ENCODE measurements at regions not wholly inside any gene's neighbourhood (a gene's known extent, or its start where the extent isn't known, plus 50 kb on each side); places are given as distances from the start of the nearest gene placed in this dataset.

- POLR2A ChIA-PET, result interaction anchor here (0.8 kb wide), 1 partner anchor 11 kb away, joined by 3 read pairs; no protein-coding TSS in a partner anchor
- CTCF ChIA-PET, result interaction anchor here (1.1 kb wide), 1 partner anchor 12 kb away, joined by 3 read pairs; no protein-coding TSS in a partner anchor
Observed at GRCh38 chr1:234735476-234735875, 125.5 kb upstream of the IRF2BP2 start.

GRCh38 chr1:234734869-234735268 lies 124.9 kb upstream of the IRF2BP2 start:
- ChIA-PET CTCF (interaction anchor here (1.1 kb wide), 1 partner anchor 11 kb away, joined by 3 read pairs; no protein-coding TSS in a partner anchor), POLR2A (interaction anchor here (0.8 kb wide), 1 partner anchor 11 kb away, joined by 3 read pairs; no protein-coding TSS in a partner anchor)

GRCh38 chr1:234734412-234734835 lies 124.4 kb upstream of the IRF2BP2 start:
- POLR2A ChIA-PET, result no interaction called here
- CTCF ChIA-PET, result no interaction called here

DNA sequence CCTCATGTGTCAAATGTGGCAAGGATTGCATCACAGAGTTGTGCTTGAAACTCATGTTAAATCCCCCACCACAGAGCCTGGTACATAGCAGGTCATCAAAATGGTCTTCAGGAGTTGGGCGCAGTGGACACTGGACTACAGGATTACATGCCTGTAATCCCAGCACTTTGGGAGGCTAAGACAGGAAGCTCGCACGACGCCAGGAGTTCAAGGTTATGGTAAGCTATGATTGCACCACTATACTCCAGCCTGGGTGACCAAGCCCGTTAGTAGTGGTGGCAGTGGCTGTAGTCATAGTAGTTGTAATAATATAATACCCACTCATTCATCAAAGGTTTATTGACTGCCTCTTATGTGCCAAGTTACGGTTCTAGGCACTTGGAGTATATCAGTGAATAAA lies 123.4 kb upstream of the IRF2BP2 start:
- POLR2A ChIA-PET, result no interaction called here
- CTCF ChIA-PET, result no interaction called here

- ChIA-PET POLR2A (no interaction called here), CTCF (no interaction called here)
Observed at GRCh38 chr1:234732671-234733390, 122.9 kb upstream of the IRF2BP2 start.

DNA sequence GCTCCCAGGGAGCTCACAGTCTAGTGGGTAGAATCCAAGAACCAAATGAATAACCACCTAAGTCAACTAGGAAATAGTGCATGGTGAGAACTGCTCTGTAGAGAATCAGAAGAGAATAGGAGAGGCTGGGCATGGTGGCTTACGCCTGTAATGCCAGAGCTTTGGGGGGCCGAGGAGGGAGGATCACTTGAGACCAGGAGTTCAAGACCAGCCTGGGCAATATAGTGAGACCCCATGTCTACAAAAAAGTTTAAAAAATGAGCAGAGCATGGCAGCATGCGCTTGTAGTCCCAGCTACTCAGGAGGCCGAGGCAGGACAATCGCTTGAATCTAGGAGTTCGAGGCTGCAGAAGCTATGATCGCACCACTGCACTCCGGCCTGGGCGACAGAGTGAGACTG lies 122.3 kb upstream of the IRF2BP2 start:
- POLR2A ChIA-PET, result interaction anchor here (0.9 kb wide), 1 partner anchor 279 kb away, joined by 3 read pairs; no protein-coding TSS in a partner anchor
- CTCF ChIA-PET, result no interaction called here

DNA sequence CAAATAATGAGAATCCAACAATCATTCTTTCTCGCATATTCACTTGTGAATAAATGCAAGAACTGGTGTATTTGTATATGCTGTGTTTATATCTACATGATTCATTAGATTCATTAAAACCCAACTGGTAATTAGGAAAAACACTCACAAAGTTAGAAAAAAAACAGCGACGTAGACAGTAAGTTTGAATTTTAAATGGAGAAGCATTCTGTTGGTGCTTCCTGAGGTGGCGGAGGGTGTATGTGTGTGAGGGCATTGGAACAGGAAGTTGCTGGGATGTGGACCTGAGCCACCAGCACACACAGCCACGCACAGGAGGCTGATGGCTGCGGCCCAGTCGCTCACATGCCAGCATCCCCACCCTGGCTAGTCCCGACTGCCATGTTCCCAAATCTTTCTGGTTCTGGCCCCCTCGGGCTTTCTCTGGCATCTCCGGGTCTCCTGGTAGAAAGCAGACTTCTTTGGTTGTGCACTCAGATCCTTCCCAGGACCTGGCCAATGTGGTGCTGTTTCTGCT lies 121.6 kb upstream of the IRF2BP2 start:
- ChIA-PET CTCF (interaction anchor here (0.7 to 1.8 kb wide), 2 partner anchors 120 to 231 kb away, joined by 3 to 4 read pairs; no protein-coding TSS in a partner anchor), POLR2A (interaction anchor here (0.7 to 1.1 kb wide), 7 partner anchors 16 to 280 kb away, joined by 3 to 8 read pairs (median 4); no protein-coding TSS in a partner anchor)

DNA sequence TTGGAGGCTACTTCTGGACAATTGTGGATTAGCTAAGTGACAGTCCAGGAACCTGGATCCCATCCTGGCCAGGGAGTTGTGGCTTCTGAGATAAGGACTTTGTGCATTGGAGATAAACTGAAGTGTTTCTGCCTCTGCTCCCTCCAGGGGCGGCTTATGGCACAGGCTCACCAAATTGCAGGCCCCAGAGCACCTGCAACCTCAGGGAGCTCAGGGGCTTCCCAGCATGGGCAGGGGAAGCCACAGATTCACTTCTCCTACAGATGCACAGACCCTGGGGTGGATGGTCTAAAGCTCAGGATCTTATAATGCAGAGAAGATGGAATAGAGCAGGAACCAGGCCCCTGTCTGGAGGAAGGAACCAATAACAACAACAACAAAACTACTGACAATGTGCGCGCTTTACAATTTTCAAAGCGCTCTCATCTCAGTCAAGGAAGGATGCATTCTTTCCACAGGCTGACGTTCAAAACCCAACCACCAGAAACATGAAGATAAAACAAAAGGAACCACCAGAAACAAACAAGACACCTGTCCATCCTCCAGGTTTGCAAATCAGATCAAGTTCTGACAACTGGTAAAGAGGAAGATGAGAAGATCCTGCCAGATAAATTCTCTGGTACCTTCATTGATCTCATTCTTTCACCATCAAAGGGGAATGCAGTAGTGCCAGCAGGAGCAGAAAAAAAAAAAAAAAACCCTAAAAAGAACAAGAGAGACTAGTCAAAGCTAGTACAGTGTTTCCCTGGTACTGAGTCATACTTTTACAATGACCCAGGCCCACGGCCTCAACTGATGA lies 121.0 kb upstream of the IRF2BP2 start:
- ChIA-PET POLR2A (interaction anchor here (0.7 to 1.1 kb wide), 7 partner anchors 15 to 280 kb away, joined by 3 to 8 read pairs (median 4); no protein-coding TSS in a partner anchor), CTCF (interaction anchor here (0.7 to 1.8 kb wide), 2 partner anchors 119 to 231 kb away, joined by 3 to 4 read pairs; no protein-coding TSS in a partner anchor)

- POLR2A ChIA-PET, result no interaction called here
- CTCF ChIA-PET, result interaction anchor here (1.8 kb wide), 1 partner anchor 119 kb away, joined by 4 read pairs; no protein-coding TSS in a partner anchor
Observed at GRCh38 chr1:234730475-234730769, 120.4 kb upstream of the IRF2BP2 start.

- CTCF ChIA-PET, result interaction anchor here (1.8 kb wide), 1 partner anchor 118 kb away, joined by 4 read pairs; no protein-coding TSS in a partner anchor
- POLR2A ChIA-PET, result no interaction called here
Observed at GRCh38 chr1:234729561-234730474, 119.8 kb upstream of the IRF2BP2 start.

GRCh38 chr1:234728740-234729139 lies 118.8 kb upstream of the IRF2BP2 start:
- CTCF ChIA-PET, result no interaction called here

GRCh38 chr1:234727018-234727940 lies 117.3 kb upstream of the IRF2BP2 start:
- ChIA-PET CTCF (interaction anchor here (0.7 to 1.2 kb wide), 2 partner anchors 228 to 1197 kb away, joined by 3 read pairs; no protein-coding TSS in a partner anchor), POLR2A (no interaction called here)

More at GRCh38 chr1:234728740-234729139, 118.8 kb upstream of the IRF2BP2 start:
- POLR2A ChIA-PET, result no interaction called here

DNA sequence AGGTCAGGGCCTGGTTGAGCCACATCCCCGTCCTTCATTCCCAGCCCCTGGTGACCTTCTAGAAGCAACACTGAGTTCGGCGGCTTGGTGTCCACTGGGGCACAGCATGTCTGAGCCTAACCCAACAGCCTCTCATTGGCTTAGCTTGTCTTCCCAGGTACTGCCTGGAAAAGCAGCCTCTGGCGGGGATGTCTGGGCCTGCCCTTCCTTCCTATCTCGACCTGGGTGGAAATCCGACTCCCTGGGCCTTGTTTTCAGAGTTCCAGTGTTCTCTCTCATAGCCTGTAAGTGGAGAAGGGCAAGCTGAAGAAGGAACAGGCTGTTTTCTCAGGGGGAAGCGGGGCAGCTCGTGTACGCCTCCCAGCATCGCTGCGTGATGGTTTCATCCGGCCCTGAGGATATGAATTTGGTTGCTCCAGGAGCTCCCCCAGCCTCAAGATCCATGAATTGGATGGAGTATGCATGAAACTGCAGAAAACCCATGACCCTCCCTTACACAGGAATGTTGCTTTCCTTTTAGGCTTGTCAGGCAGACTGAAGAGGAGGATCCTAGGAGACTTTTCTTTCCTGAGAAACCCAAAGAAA lies 116.5 kb upstream of the IRF2BP2 start:
- POLR2A ChIA-PET, result interaction anchor here (1.0 to 4.7 kb wide), 2 partner anchors 116 to 126 kb away, joined by 3 to 65 read pairs; partner anchors contain the start of gene IRF2BP2
- CTCF ChIA-PET, result interaction anchor here (0.6 to 1.6 kb wide), 2 partner anchors 45 to 348 kb away, joined by 3 read pairs; no protein-coding TSS in a partner anchor

- ChIA-PET POLR2A (interaction anchor here (0.7 to 4.7 kb wide), 5 partner anchors 115 to 286 kb away, joined by 3 to 65 read pairs (median 3); partner anchors contain the start of gene IRF2BP2), CTCF (interaction anchor here (0.6 to 3.3 kb wide), 4 partner anchors 46 to 347 kb away, joined by 3 to 13 read pairs (median 3); no protein-coding TSS in a partner anchor)
Observed at GRCh38 chr1:234725177-234726132, 115.5 kb upstream of the IRF2BP2 start.

GRCh38 chr1:234724516-234725176 lies 114.7 kb upstream of the IRF2BP2 start:
- ChIA-PET POLR2A (interaction anchor here (0.5 to 4.7 kb wide), 14 partner anchors 11 to 287 kb away, joined by 3 to 65 read pairs (median 3); partner anchors contain the start of gene IRF2BP2), CTCF (interaction anchor here (0.9 to 3.3 kb wide), 7 partner anchors 112 to 353 kb away, joined by 3 to 13 read pairs (median 5); no protein-coding TSS in a partner anchor)

All from activated CD8-positive, alpha-beta memory T cell treated with anti-CD3 and anti-CD28 coated beads for 36 hours (primary cell).